Small intestine (tissue), 7 donors: ENCODE measurements at regions not wholly inside any gene's neighbourhood (a gene's known extent, or its start where the extent isn't known, plus 50 kb on each side); places are given as distances from the start of the nearest gene placed in this dataset.

Experiments
- DNase-seq, 2 donors: peaks; one replicate each; pipeline versions ENCODE4 v3.0.0 to v3.0.0-alpha.2; 2013
- FAIRE-seq: peaks from 2 replicates; lab custom pipeline; 2012; peaks lifted over from hg19 to GRCh38; lab: Jason Lieb, UNC
- H3K27ac ChIP-seq, 3 donors: one replicate each; pipeline ENCODE4 v1.5.1; 2013; ENCODE audit warnings: low read length in 2 of 3, mild to moderate bottlenecking in 2 of 3, control low read depth in 1 of 3, inconsistent platforms in 1 of 3, low read depth in 1 of 3, moderate library complexity in 1 of 3
- H3K27me3 ChIP-seq, 3 donors: one replicate each; pipeline ENCODE4 v1.6.1; 2013; ENCODE audit warnings: low read length in 3 of 3, inconsistent platforms in 1 of 3; ENCODE audit not compliant: control insufficient read depth in 3 of 3, insufficient read depth in 3 of 3
- H3K36me3 ChIP-seq, 3 donors: one replicate each; pipeline ENCODE4 v1.6.1; 2013; ENCODE audit warnings: low read length in 3 of 3, inconsistent platforms in 1 of 3, low read depth in 1 of 3, mild to moderate bottlenecking in 1 of 3, moderate library complexity in 1 of 3; ENCODE audit not compliant: control insufficient read depth in 3 of 3, insufficient read depth in 2 of 3
- H3K4me1 ChIP-seq, 3 donors: one replicate each; pipeline ENCODE4 v1.6.1; 2013; ENCODE audit warnings: low read length in 2 of 3, inconsistent platforms in 1 of 3, low read depth in 1 of 3, mild to moderate bottlenecking in 1 of 3, moderate library complexity in 1 of 3; ENCODE audit not compliant: control insufficient read depth in 3 of 3, insufficient read depth in 2 of 3
- H3K4me3 ChIP-seq, 3 donors: one replicate each; pipeline ENCODE4 v1.5.1; 2013; ENCODE audit warnings: low read length in 3 of 3, control low read depth in 1 of 3, inconsistent platforms in 1 of 3, low read depth in 1 of 3, mild to moderate bottlenecking in 1 of 3, moderate library complexity in 1 of 3
- H3K9me3 ChIP-seq, 2 donors: one replicate each; pipeline ENCODE4 v1.6.1; 2013; ENCODE audit warnings: low read depth in 1 of 2, low read length in 1 of 2; ENCODE audit not compliant: control insufficient read depth in 2 of 2, insufficient read depth in 1 of 2
- WGBS, 3 donors: extraction: QIAGEN DNeasy Blood & Tissue Kit; methylation state at CpG; one replicate each; pipeline ENCODE4 v1.1.7; 2013; 5-methylcytosine and 5-hydroxymethylcytosine counted together
- donor health status: healthy with polysubstance abuse.
- donor health status: control.
- donor health status: control.
- donor health status: Bipolar disorder and iron deficiency.
- donor health status: healthy.

DNA sequence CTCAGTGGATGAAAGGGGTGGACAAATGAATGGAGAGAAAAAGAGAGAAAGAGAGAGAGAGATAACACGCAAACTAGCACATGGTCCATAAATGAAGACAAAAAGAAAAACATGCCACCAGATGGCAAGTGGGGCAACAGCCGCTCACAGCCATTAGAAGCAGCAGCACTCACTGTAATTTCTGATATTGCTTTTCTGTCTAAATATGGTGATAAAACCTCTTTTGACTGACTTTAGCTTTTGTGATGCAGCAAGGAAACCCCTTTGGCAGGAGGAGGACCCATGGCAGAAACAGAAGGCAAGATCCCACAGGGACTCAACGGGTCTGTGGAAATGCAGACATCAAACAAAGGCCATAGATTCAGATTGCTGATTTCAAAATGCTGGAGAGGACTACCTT is 88.0 kb upstream of the CDH20 start:
- no peaks in the 10 kb centered on the region for H3K27me3 ChIP-seq
- no peak for FAIRE-seq
- 83 to 86% (median 85%) methylated on average over 3 of the region's 3 CpGs for WGBS, 3 donors

DNA sequence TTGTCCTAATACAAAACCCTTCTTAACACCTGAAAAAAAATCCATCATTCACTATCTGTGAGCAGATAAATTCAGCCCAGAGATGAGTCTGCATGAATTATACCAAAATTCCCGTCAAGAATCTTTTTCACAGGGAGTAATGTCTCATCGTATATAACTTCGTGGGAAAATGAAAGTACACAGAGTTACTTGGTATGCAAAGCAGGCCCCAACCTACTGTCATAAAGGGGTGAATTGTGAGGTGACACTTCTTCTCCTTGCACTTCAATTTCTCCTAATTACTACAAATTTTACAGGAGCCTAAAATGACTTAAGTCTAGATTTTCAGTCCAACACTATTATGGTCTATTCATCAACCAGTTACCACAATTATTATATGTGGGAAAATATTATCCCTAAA is 84.6 kb upstream of the CDH20 start:
- Histone ChIP-seq H3K4me3 (no peak overlapping the region), H3K4me1 (no peaks in the 10 kb centered on the region), H3K27ac (no peak overlapping the region), H3K36me3 (no peaks in the 10 kb centered on the region), H3K27me3 (no peaks in the 10 kb centered on the region), H3K9me3 (no peaks in the 10 kb centered on the region)
- FAIRE-seq: no peak
- 26 to 67% (median 31%) methylated on average over 3 of the region's 3 CpGs for WGBS, 3 donors
- no peak for DNase-seq

More for the DNA sequence above, 88.0 kb upstream of the CDH20 start:
- Histone ChIP-seq H3K27ac (no peak overlapping the region), H3K36me3 (no peaks in the 10 kb centered on the region), H3K4me3 (no peak overlapping the region), H3K9me3 (no peaks in the 10 kb centered on the region), H3K4me1 (no peaks in the 10 kb centered on the region)
- DNase-seq: no peak

DNA sequence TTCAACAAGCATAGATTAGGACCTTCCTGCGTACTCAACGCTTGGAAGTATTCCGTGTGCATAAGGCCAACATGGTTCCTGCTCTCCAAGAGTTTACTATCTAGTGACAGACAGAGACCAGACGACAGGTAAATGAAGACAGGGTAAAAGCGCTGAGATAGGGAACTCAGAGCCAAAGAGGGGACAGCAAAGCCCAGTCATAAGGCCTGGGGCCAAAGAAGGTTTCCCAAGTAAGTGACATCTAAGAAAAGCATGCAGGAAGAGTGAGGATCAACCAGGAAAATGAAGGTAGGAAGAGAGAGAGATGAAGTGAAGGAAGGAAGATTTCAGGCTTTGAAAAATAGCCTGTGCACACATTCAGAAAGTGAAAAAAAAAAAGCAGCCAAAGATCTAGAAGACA is 76.9 kb upstream of the CDH20 start:
- no peak overlapping the region for H3K27ac ChIP-seq
- DNase-seq (no peak), FAIRE-seq (no peak)
- WGBS, 3 donors: 86 to 89% (median 88%) methylated on average over 5 of the region's 5 CpGs
- H3K4me1 ChIP-seq: no peaks in the 10 kb centered on the region
- H3K4me3 ChIP-seq: no peak overlapping the region
- no peaks in the 10 kb centered on the region for H3K36me3 ChIP-seq
- no peaks in the 10 kb centered on the region for H3K27me3 ChIP-seq
- H3K9me3 ChIP-seq: no peaks in the 10 kb centered on the region

DNA sequence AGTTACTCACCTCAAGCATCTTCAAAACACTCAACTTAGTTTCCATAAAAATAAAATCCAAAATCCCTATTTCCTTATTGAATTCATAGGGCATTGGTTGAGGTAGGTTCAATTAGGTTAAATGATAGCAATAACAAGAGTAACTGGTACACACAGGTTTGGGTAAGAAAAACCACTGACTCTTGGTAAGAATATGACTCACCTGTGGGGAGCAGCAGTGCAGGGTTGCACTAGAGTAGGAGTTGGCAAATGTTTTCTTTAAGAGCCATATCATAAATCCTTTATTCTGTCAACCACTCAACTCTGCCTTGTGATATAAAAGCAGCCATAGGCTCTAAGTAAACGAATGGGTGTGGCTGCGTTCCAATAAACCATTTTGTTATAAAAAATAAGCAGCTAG is 71.4 kb upstream of the CDH20 start:
- WGBS, 3 donors: 65 to 79% (median 72%) methylated on average over 2 of the region's 2 CpGs
- FAIRE-seq: no peak
- no peak for DNase-seq
- H3K36me3 ChIP-seq: no peaks in the 10 kb centered on the region
- no peaks in the 10 kb centered on the region for H3K9me3 ChIP-seq
- H3K27me3 ChIP-seq: no peaks in the 10 kb centered on the region
- H3K27ac ChIP-seq: no peak overlapping the region
- H3K4me3 ChIP-seq: no peak overlapping the region
- H3K4me1 ChIP-seq: no peaks in the 10 kb centered on the region

DNA sequence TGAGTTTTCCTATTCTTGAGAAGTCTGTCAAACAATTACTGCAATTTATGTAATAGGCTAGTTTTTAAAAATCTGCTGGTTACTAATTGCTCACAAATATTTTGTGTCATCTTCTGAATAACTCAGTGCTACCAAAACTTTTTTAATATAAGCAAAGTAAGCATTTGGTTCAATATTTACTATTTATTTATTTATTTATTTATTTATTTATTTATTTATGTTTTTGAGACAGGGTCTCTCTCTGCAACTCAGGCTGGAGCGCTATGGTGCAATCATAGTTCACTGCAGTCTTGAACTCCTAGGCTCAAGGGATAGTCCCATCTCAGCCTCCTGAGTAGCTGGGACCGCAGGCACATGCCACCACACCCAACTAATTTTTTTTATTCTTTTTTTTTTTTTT is 60.4 kb upstream of the CDH20 start:
- FAIRE-seq: no peak
- H3K27me3 ChIP-seq: no peaks in the 10 kb centered on the region
- 72 to 84% (median 74%) methylated on average over 2 of the region's 2 CpGs for WGBS, 3 donors
- H3K9me3 ChIP-seq: no peaks in the 10 kb centered on the region
- H3K36me3 ChIP-seq: no peaks in the 10 kb centered on the region
- H3K4me3 ChIP-seq: no peak overlapping the region
- no peaks in the 10 kb centered on the region for H3K4me1 ChIP-seq
- no peak for DNase-seq
- H3K27ac ChIP-seq: no peak overlapping the region

DNA sequence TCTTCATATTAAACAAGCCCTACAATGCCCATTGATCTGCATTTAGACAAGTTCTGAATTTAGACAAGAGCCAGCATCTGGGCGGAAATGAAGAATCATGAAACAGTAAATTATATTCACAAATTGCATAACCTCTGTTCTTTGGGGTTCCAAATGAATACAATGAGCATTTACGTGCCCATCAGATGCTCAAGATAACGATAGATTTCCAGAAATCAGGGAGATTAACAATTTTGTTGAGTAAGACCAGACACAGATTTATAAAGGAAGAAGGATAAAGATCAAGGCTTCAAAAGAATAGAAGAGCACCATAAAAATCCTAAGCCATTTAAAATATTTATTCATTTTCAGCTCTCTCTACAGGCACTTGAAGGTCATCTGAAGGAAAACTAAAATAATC is 59.7 kb upstream of the CDH20 start:
- FAIRE-seq: no peak
- Histone ChIP-seq H3K4me1 (no peaks in the 10 kb centered on the region), H3K27ac (no peak overlapping the region), H3K27me3 (no peaks in the 10 kb centered on the region), H3K4me3 (no peak overlapping the region), H3K36me3 (no peaks in the 10 kb centered on the region), H3K9me3 (no peaks in the 10 kb centered on the region)
- 81 to 84% (median 81%) methylated on average over 3 of the region's 3 CpGs for WGBS, 3 donors
- DNase-seq: no peak

DNA sequence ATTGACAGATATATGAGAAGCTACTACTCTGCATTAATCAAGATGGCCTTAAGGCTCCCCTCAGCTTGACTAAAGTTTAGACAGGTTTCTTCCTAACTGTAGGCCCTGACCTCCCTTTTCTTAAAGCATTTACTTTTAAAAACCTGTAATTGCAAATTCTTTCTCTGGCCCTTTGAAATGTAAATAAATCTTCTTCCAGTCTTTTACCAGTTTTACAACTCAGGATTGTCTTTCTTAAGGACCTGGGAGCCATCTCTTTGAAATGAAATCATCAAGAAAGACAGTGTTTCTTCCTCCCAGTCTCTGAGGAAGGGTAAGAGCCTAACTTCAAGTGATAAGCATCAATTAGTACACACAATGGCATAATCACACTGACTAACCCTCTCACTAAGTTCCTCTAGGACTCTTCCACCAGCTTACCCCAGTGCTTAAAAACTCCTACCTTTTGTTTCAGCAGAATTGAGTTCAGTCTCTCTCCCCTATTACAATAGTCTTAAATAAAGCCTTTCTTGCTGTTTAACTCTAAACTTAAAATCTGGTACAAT is 58.7 kb upstream of the CDH20 start:
- FAIRE-seq: no peak
- H3K9me3 ChIP-seq: no peaks in the 10 kb centered on the region
- H3K27ac ChIP-seq: no peak overlapping the region
- no peak for DNase-seq
- H3K4me3 ChIP-seq: no peak overlapping the region
- H3K36me3 ChIP-seq: no peaks in the 10 kb centered on the region
- no peaks in the 10 kb centered on the region for H3K4me1 ChIP-seq
- H3K27me3 ChIP-seq: no peaks in the 10 kb centered on the region

DNA sequence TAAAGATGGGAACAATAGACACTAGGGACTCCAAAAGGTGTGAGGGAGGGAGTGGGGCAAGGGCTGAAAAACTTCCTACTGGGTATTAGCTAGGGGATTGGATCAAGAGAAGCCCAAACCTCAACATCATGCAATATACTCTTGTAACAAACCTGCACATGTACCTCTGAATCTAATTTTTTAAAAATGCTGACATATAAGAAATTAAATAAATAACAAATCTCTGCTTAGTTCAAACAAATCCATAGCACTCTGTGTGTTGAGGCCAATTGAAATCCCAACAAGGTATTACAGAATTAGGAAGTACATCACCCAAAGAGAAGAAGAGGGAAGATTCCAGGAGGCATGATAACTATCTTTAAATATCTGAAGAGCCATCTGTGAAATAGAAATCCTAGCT is 55.4 kb upstream of the CDH20 start:
- no peak for FAIRE-seq

DNA sequence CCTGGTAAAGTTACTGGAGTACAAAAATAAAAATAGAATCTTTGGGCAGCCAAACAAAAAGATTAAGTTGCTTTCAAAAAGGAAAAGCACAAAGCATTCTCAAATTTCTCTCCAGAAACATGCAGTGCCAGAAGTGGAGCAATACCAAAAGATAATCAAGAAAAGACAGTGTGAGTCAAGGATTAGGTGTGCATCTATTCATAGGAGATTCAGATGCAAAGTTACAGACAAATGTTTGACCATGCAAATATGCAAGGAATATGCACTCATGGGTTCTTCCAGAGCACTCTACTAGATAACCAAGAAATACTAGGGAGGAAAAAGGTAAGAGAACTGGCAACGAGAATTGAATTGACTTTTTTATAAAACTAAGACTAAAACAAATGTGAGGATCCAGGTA is 51.8 kb upstream of the CDH20 start:
- Histone ChIP-seq H3K27me3 (no peaks in the 10 kb centered on the region), H3K36me3 (no peaks in the 10 kb centered on the region), H3K4me1 (no peaks in the 10 kb centered on the region), H3K4me3 (no peak overlapping the region), H3K9me3 (peaks cover 0 to 3% of the 10 kb centered on the region in 2 donors), H3K27ac (no peak overlapping the region)
- DNase-seq (no peak), FAIRE-seq (no peak)
- 42 to 66% (median 53%) methylated on average over 1 of the region's 1 CpG for WGBS, 3 donors

More for the DNA sequence above, 55.4 kb upstream of the CDH20 start:
- Histone ChIP-seq H3K27me3 (no peaks in the 10 kb centered on the region), H3K27ac (no peak overlapping the region), H3K36me3 (no peaks in the 10 kb centered on the region), H3K9me3 (peaks cover 0 to 3% of the 10 kb centered on the region in 2 donors), H3K4me1 (no peaks in the 10 kb centered on the region), H3K4me3 (no peak overlapping the region)
- no peak for DNase-seq
